WTC11 (cell line): ENCODE measurements at regions not wholly inside any gene's neighbourhood (a gene's known extent, or its start where the extent isn't known, plus 50 kb on each side); places are given as distances from the start of the nearest gene placed in this dataset.

ENCODE experiments used
- CTCF ChIP-seq: fragments of 200-600 bp; IDR thresholded peaks from 2 replicates; pipeline ENCODE4 v1.8.0; 2022; ENCODE audit warnings: antibody characterized with exemption
- E2F4 ChIP-seq: sonication (generic); formaldehyde crosslinking; IDR thresholded peaks from 2 replicates; pipeline ENCODE4 v1.8.1; 2022; ENCODE audit warnings: low read depth, mild to moderate bottlenecking, moderate library complexity, missing genetic modification reagents, borderline replicate concordance
- FOXJ3 ChIP-seq: sonication (generic); formaldehyde crosslinking; IDR thresholded peaks from 2 replicates; pipeline ENCODE4 v1.9.0; 2021; ENCODE audit warnings: missing genetic modification reagents, mild to moderate bottlenecking, borderline replicate concordance
- GTF2I ChIP-seq: fragments of 250-450 bp; sonication (Bioruptor Pico); conservative IDR thresholded peaks from 2 replicates; pipeline ENCODE4 v1.4.0; 2021; ENCODE audit warnings: mild to moderate bottlenecking
- IRF2 ChIP-seq: sonication (generic); formaldehyde crosslinking; IDR thresholded peaks from 2 replicates; pipeline ENCODE4 v1.8.0; 2022; ENCODE audit warnings: low read depth, missing genetic modification reagents, borderline replicate concordance
- JUN ChIP-seq: sonication (generic); formaldehyde crosslinking; IDR thresholded peaks from 2 replicates; pipeline ENCODE4 v1.8.0; 2023; ENCODE audit warnings: mild to moderate bottlenecking, missing genetic modification reagents
- NFYB ChIP-seq: sonication (generic); formaldehyde crosslinking; conservative IDR thresholded peaks from 2 replicates; pipeline ENCODE4 v1.8.0; 2022; ENCODE audit warnings: low read depth, missing genetic modification reagents
- ZNF121 ChIP-seq: sonication (generic); formaldehyde crosslinking; IDR thresholded peaks from 2 replicates; pipeline ENCODE4 v1.8.0; 2023; ENCODE audit warnings: missing genetic modification reagents
- ZNF138 ChIP-seq: sonication (generic); formaldehyde crosslinking; conservative IDR thresholded peaks from 2 replicates; pipeline ENCODE4 v1.8.1; 2022; ENCODE audit warnings: mild to moderate bottlenecking, moderate library complexity, missing genetic modification reagents
- ZNF416 ChIP-seq: fragments of 250-450 bp; sonication (Bioruptor Pico); IDR thresholded peaks from 2 replicates; pipeline ENCODE4 v1.9.0; 2021; ENCODE audit warnings: mild to moderate bottlenecking, inconsistent platforms
- ZNF671 ChIP-seq: fragments of 250-450 bp; sonication (Bioruptor Pico); IDR thresholded peaks from 2 replicates; pipeline ENCODE4 v1.8.0; 2021; ENCODE audit warnings: mild to moderate bottlenecking
- TF ChIP-seq, protein P1 (sequence below): sonication (generic); formaldehyde crosslinking; IDR thresholded peaks from 2 replicates; pipeline ENCODE4 v1.8.1; 2022; ENCODE audit warnings: missing genetic modification reagents, borderline replicate concordance
- TF ChIP-seq, protein P2 (sequence below): sonication (generic); formaldehyde crosslinking; IDR thresholded peaks from 2 replicates; pipeline ENCODE4 v1.8.1; 2023; ENCODE audit warnings: mild to moderate bottlenecking, missing genetic modification reagents, moderate library complexity
- TF ChIP-seq, protein P3 (sequence below): sonication (generic); formaldehyde crosslinking; IDR thresholded peaks from 2 replicates; pipeline ENCODE4 v1.8.0; 2023; ENCODE audit warnings: missing genetic modification reagents

GRCh38 chr5:106962464-106963230 is 708.1 kb downstream of the EFNA5 start:
- no peak for TF ChIP-seq NFYB (CRISPR knock-in tag)
- no peak for TF ChIP-seq CTCF
- TF ChIP-seq, protein P1, sequence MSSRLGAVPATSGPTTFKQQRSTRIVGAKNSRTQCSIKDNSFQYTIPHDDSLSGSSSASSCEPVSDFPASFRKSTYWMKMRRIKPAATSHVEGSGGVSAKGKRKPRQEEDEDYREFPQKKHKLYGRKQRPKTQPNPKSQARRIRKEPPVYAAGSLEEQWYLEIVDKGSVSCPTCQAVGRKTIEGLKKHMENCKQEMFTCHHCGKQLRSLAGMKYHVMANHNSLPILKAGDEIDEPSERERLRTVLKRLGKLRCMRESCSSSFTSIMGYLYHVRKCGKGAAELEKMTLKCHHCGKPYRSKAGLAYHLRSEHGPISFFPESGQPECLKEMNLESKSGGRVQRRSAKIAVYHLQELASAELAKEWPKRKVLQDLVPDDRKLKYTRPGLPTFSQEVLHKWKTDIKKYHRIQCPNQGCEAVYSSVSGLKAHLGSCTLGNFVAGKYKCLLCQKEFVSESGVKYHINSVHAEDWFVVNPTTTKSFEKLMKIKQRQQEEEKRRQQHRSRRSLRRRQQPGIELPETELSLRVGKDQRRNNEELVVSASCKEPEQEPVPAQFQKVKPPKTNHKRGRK (CRISPR knock-in tag), result no peak
- no peak for TF ChIP-seq IRF2 (CRISPR knock-in tag)
- TF ChIP-seq, protein P2, sequence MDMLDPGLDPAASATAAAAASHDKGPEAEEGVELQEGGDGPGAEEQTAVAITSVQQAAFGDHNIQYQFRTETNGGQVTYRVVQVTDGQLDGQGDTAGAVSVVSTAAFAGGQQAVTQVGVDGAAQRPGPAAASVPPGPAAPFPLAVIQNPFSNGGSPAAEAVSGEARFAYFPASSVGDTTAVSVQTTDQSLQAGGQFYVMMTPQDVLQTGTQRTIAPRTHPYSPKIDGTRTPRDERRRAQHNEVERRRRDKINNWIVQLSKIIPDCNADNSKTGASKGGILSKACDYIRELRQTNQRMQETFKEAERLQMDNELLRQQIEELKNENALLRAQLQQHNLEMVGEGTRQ (CRISPR knock-in tag), result no peak
- TF ChIP-seq ZNF121 (CRISPR knock-in tag), result no peak
- no peak for TF ChIP-seq JUN (CRISPR knock-in tag)
- no peak for TF ChIP-seq FOXJ3 (CRISPR knock-in tag)
- TF ChIP-seq E2F4, result no peak
- no peak for TF ChIP-seq ZNF138
- no peak for TF ChIP-seq ZNF671
- no peak for TF ChIP-seq GTF2I
- no peak for TF ChIP-seq ZNF416
- TF ChIP-seq, protein P3, sequence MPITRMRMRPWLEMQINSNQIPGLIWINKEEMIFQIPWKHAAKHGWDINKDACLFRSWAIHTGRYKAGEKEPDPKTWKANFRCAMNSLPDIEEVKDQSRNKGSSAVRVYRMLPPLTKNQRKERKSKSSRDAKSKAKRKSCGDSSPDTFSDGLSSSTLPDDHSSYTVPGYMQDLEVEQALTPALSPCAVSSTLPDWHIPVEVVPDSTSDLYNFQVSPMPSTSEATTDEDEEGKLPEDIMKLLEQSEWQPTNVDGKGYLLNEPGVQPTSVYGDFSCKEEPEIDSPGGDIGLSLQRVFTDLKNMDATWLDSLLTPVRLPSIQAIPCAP (CRISPR knock-in tag), result no peak
